HG03159 (cell line): ENCODE measurements at regions not wholly inside any gene's neighbourhood (a gene's known extent, or its start where the extent isn't known, plus 50 kb on each side); places are given as distances from the start of the nearest gene placed in this dataset.

Experiments used
- ATAC-seq: cut with Tn5 transposase; IDR thresholded peaks from one replicate; pipeline ENCODE4 v1.9.1; 2021; ENCODE audit warnings: mild to moderate bottlenecking, moderate library complexity; ENCODE audit not compliant: unreplicated experiment

GRCh38 chr9:13990994-13991393 lies 322.9 kb downstream of the NFIB start:
- ATAC-seq = no peak

- no peak for ATAC-seq
Measured at GRCh38 chr9:13990331-13990730, 323.6 kb downstream of the NFIB start.

- ATAC-seq = no peak
Measured at GRCh38 chr9:13988944-13989343, 325.0 kb downstream of the NFIB start.

- ATAC-seq = no peak
Measured at GRCh38 chr9:13983607-13984006, 330.3 kb downstream of the NFIB start.

- no peak for ATAC-seq
Measured at GRCh38 chr9:13979941-13980318, 334.0 kb downstream of the NFIB start.

GRCh38 chr9:13975611-13976290 lies 338.2 kb downstream of the NFIB start:
- ATAC-seq = no peak

- ATAC-seq = no peak
Measured at GRCh38 chr9:13974891-13975290, 339.1 kb downstream of the NFIB start.

GRCh38 chr9:13971966-13972655 lies 341.8 kb downstream of the NFIB start:
- ATAC-seq = no peak

GRCh38 chr9:13971415-13971814 lies 342.5 kb downstream of the NFIB start:
- ATAC-seq = no peak

- ATAC-seq = no peak
Measured at GRCh38 chr9:13970426-13970825, 343.5 kb downstream of the NFIB start.

GRCh38 chr9:13970018-13970417 lies 343.9 kb downstream of the NFIB start:
- ATAC-seq = no peak

- ATAC-seq = no peak
Measured at GRCh38 chr9:13967438-13967837, 346.5 kb downstream of the NFIB start.

- ATAC-seq = no peak
Measured at GRCh38 chr9:13967011-13967410, 346.9 kb downstream of the NFIB start.

GRCh38 chr9:13963005-13963653 lies 350.8 kb downstream of the NFIB start:
- no peak for ATAC-seq

GRCh38 chr9:13962006-13962405 lies 351.9 kb downstream of the NFIB start:
- ATAC-seq = no peak

GRCh38 chr9:13960011-13960765 lies 353.8 kb downstream of the NFIB start:
- ATAC-seq = no peak

- ATAC-seq = no peak
Measured at GRCh38 chr9:13958672-13959071, 355.3 kb downstream of the NFIB start.

- no peak for ATAC-seq
Measured at GRCh38 chr9:13957089-13957488, 356.9 kb downstream of the NFIB start.

- no peak for ATAC-seq
Measured at GRCh38 chr9:13956107-13956506, 357.8 kb downstream of the NFIB start.

GRCh38 chr9:13952906-13953305 lies 361.0 kb downstream of the NFIB start:
- ATAC-seq = no peak

- ATAC-seq = no peak
Measured at GRCh38 chr9:13948037-13948436, 365.9 kb downstream of the NFIB start.
